SIG-M5 treated with dmso at 0.1 percent for 504 hours (cell line): ENCODE measurements at regions not wholly inside any gene's neighbourhood (a gene's known extent, or its start where the extent isn't known, plus 50 kb on each side); places are given as distances from the start of the nearest gene placed in this dataset.
"Not testable (repeated sequence)": the region's sequence is repeated elsewhere in the genome, so short reads cannot be mapped to it uniquely, and the experiment has no call there.

ENCODE experiments used
- DNase-seq: peaks from one replicate; lab custom pipeline; 2025; ENCODE audit not compliant: unreplicated experiment; lab: John Stamatoyannopoulos, UW

GRCh38 chr11:127800989-127801688 lies 786.2 kb downstream of the ETS1 start:
- DNase-seq, result no peak

DNA sequence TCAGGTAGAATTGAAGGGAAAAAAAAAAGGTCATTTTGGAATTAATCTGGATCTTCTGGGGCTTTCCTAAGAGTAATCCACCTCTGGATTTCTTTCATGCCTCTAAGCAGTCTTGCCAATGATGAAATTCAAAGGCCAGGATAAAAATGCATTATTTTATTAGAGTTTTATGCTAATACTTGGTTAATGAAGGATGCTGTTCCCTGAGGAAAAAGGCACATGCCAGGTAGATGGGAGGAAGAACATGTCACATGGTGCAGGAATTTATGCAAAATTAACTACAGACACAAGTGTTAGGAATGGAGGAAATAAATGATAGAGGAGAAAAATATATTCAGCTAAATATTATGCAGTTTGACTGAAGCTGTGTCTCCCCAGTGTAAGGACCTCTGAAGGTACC lies 792.0 kb downstream of the ETS1 start:
- no peak for DNase-seq

- DNase-seq, result no peak
Measured at GRCh38 chr11:127791844-127792243, 791.3 kb upstream of the KIRREL3 start.

DNA sequence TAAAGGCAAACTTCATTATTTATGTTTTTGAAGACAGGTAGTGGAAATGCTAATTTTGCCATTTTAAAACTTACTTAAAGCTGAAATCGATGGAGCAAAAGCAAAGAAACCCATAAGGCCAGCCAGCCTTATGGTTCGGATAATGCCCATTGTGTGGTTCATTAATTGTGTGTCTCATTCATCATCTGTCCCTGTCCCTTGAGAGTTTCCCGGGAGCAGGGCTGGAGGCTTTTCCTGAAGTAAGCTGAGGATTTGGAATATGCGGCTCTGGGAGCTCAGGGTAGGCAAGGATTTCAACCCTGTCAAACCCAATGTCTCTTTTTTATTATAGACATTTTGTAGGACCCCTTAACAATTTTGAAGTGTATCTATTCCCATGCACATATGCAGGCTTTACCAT lies 790.0 kb upstream of the KIRREL3 start:
- no peak for DNase-seq

- no peak for DNase-seq
Measured at GRCh38 chr11:127789927-127790326, 789.4 kb upstream of the KIRREL3 start.

- DNase-seq, result not testable (repeated sequence)
Measured at GRCh38 chr11:127772938-127773337, 772.4 kb upstream of the KIRREL3 start.

DNA sequence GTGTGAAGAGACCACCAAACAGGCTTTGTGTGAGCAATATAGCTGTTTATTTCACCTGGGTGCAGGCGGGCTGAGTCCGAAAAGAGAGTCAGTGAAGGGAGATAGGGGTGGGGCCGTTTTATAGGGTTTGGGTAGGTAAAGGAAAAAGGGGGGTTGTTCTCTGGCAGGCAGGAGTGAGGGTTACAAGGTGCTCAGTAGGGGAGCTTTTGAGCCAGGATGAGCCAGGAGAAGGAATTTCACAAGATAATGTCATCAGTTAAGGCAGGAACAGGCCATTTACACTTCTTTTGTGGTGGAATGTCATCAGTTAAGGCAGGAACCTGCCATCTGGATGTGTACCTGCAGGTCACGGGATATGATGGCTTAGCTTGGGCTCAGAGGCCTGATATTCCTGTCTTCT lies 768.4 kb upstream of the KIRREL3 start:
- DNase-seq, result not testable (repeated sequence)

DNA sequence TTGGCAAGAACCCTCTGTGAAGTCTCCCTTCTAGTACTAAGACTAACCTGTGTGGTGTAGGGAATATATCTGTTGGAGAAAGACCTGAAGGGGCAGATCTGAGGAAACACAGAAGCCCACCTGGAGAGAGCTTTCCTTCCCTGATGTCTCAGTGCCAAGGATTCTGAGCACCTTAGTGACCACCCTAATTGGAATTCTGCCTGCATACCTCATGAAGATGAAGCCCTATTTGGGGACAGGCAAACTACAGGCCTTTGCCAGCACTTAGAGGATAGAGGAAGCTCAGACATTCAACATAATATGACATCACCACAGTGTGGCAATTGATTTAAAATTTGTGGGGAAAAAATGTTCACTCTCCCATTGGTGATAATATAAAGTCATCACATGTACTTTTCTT lies 766.2 kb upstream of the KIRREL3 start:
- no peak for DNase-seq

DNA sequence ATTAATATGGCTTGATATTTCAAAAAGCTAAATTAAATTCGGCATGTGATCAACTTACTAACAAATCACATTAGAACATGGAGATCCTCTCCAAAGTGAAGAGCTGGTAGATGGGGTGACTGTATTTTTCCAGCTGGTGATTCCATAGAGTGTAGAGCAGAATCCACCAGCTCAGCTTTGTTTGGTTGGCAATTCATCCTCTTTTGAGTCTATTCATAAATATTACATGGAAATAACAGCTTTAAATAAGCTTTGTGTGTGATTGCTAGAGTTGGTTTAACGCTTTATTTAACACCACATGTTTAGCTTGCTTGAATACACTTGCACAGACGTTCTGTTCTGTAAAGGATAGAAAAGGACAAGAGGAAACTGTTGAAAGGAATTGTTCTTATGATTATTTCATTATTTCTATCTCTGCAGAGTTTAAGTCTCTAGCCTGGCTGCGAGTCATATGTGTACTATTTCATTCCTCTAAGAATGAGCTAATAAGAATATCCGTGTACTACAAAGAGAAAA lies 738.3 kb upstream of the KIRREL3 start:
- no peak for DNase-seq

- no peak for DNase-seq
Measured at GRCh38 chr11:127737499-127737898, 736.9 kb upstream of the KIRREL3 start.

DNA sequence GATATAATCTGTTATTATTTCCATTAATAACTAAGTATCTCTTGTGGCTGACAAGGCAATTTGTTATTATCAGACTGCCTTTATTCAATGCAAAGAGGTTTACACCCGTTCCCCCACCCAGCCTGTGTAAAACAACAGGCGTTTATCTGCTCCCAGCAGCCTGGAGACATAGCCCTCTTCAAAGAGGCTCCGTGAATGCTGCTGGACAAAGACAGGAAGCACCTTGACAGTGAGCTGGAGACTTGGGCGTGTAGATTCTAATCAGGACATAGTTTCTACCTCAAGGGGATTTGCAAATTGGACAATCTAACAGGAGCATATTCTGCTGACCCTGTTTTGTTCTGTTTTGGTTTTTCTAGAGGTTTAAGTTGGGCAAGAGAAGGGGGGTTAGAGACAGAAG lies 733.0 kb upstream of the KIRREL3 start:
- DNase-seq, result no peak

- no peak for DNase-seq
Measured at GRCh38 chr11:127726367-127726766, 725.8 kb upstream of the KIRREL3 start.

DNA sequence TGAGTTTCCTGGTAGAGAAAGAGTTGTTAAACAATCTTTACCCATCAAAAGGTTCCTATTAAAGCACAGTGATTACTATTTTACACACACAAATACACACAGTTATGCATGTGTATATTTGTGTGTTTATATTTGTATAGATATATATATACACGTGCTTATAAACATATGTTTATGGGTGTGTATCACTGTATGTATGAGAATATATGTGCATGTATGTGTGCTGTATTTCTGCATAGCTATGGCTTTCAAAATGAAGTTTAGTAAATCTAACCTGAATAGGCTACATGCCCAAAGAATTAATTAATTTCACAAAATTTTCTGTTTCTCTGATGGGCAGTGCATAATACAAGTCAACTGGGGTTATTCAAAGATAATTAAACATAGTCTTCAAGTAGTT lies 723.1 kb upstream of the KIRREL3 start:
- DNase-seq, result no peak

- DNase-seq, result no peak
Measured at GRCh38 chr11:127713226-127713625, 712.7 kb upstream of the KIRREL3 start.

DNA sequence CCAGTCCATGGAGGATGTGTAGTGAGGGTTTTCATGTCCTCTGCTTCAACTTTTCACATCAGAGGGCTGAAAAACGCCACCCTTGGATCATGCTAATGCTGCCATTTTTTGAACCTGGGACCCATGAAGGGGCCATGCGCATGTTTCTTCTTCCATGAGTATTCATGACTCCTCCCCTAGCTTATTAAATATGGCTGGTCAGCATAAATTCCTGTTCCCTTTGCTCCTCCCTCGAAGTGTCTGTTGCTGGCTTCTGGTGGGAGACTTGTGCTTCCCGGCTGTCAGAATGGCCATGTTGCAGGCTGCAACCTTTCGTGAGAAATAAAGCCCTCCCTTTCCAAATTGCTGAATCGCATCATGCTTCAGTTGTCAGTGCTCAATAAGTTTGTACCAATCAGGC lies 711.2 kb upstream of the KIRREL3 start:
- DNase-seq, result no peak

- DNase-seq, result no peak
Measured at GRCh38 chr11:127710831-127711230, 710.3 kb upstream of the KIRREL3 start.

GRCh38 chr11:127709960-127710359 lies 709.4 kb upstream of the KIRREL3 start:
- DNase-seq, result no peak

DNA sequence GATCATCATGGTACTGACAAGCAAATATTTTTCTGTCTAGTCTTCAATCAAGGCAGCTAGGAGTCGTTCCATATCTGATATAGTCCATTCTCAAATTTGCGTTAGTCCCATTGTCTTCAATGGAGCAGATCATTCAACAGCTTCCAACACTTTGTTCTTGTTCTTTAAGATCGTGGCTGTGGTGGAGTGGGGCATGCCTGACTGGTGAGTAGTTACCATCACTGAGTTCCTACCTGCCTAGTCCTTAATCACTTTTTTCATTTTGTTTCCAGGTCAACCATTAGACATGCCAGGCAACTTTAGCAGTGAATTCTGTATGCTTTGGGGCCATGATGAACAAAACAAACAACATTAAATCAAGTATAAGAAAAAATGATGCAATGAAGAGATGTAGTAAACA lies 693.1 kb upstream of the KIRREL3 start:
- DNase-seq, result no peak

GRCh38 chr11:127683321-127683720 lies 682.8 kb upstream of the KIRREL3 start:
- no peak for DNase-seq

DNA sequence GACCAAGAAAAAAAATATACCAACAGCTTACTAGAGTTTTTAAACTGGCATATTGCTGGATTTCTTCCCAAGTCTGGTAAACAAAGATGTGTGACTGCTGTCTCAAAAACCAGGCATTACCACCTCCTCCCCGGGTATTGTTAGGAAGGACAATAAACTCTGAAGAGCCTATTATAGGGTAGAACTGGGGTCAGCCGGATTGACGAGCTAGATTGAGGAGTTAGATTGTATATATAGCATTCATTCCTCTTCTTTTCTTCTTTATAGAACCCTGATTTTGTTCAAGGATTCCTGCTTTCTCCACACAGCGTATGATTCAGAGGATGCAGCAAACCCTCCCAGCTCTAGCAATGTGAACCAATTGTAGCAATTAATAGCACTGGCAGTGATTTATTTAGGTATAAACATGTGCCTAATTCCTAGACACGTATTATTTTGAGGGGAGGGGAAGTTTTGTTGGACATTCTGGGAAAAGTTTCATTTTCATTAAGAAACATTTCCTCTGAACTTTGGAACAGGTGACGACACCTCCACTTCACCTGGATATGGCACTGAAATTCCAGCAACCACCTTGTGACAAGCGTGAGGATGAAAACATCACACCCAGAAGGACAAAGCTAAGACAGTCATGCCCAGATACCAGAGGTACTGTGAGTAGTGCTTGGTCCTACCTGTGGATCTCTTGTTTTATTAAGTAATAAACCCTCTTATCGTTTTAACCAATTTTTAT lies 679.4 kb upstream of the KIRREL3 start:
- no peak for DNase-seq

DNA sequence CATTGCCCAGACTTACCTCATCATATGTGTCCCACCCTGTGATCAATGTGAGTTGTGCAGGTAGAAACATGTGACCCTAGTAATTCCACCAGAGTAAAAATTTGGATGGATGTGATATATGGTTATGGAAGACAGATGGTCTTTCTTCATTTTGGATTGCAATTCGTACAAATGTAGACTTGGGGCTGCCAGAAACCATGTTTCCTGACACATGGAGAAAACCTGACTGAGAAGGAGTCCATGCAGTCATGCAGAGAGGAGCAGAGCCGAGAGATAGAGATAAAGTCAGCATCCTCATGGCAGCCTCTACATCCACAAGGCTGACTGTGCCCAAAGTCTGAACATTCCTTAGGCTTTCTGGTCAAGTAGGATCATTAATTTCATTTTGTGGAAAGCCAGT lies 678.1 kb upstream of the KIRREL3 start:
- no peak for DNase-seq

DNA sequence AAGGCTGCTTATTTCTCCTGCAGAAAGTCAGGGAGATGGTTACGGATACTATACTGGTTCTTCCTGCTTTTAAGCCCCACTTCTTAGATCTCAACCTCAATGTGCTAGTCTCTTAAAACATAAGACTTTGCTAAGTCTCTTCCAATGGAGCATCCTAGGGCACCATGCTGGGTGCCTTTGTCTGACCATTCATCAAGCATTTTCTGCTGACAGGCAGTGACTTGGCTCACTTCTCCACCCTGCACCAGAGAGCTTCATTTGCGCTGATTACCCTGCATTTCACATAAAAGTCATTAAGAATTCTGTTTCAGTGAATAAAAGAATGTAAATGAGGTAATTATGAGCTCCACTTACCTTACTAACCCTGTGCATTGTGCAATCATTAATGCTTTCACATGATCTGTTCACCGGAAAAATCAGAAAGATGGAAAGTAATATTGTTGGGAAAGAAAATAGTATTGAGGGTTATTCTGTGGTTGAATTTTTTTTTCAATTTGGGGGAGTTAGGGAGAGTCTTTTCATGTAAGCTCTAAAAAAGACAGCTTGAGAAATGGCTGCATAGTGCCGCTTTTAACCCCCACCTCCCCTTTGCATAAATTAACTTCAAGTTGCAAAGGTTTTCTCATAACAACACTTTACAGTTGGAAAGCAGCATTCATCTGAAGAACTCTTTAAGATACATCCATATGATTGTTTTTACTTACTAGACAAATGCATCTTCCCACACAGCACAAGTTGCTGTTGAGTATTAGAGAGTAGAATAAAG lies 677.3 kb upstream of the KIRREL3 start:
- DNase-seq, result no peak
